Posterior cingulate gyrus (tissue), 11 donors: ENCODE measurements at regions not wholly inside any gene's neighbourhood (a gene's known extent, or its start where the extent isn't known, plus 50 kb on each side); places are given as distances from the start of the nearest gene placed in this dataset.

Experiments
- DNase-seq, 10 donors: peaks; one replicate each; pipeline versions ENCODE4 v3.0.0 to v3.0.0-alpha.2; 2020 to 2021; ENCODE audit warnings: mixed read lengths in 3 of 10
- intact Hi-C: fragments of 100-400 bp; cut with DNase I; formaldehyde crosslinking; loops from one replicate; pipeline ENCODE4 v1.15.1; 2023

DNA sequence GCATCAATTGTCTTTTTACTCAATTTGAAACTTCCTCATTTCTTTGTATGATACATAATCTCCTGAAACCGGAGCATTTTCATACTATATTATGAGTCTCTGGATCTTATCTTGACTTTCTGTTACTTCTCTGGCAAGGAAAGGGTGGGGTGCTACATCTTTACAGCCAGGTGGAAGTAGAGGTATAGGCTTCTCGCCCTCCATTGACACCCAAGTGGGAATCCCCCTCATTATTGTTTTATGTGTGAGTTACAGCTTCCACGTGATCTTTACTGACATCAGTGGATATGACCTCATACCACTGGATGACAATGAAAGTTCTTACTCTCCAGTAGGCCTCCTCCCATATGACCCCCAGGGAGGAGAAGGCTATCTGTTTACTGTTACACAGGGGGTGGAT, 262.1 kb upstream of the DACH1 start:
- intact Hi-C loops = no loop called here
- DNase-seq = no peak

DNA sequence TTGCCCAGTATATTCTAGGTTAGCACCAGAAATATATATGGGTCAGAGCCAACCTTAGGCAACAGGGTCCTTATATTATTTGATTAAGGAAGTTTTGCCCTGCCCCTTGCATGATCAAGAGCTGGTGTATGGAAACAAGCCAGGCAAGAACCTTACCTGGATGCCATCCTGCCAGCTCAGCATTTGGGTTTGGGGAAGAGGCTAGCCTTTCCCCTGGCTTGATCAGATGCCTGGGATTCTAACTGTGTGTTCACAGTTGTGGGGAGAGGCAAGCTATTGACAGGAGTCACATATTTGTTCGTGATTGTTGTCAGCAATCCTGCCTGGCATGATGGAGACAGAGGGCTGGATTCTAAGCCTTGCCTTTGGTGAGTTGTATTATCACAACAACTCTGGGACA, 260.0 kb upstream of the DACH1 start:
- DNase-seq = no peak
- intact Hi-C loops = no loop called here

DNA sequence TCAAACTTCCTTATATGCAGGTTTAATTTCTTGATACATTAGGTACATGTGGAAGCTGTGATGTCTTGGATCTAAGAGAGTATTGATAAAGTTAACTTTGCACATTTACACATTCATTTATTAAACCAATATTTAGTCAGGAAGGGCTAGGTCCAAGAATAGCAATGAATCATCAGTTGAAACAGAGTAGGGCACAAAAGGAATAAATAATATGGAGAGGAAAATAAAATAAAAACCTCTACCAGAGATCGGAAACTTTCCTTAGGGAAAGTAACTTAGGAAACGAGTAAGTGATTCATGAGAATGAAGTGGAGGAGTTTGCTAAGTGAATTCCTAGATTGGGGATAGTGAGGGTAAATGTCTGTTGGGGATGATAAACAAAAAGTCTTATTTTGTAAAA, 259.4 kb upstream of the DACH1 start:
- DNase-seq = no peak
- intact Hi-C loops = no loop called here

DNA sequence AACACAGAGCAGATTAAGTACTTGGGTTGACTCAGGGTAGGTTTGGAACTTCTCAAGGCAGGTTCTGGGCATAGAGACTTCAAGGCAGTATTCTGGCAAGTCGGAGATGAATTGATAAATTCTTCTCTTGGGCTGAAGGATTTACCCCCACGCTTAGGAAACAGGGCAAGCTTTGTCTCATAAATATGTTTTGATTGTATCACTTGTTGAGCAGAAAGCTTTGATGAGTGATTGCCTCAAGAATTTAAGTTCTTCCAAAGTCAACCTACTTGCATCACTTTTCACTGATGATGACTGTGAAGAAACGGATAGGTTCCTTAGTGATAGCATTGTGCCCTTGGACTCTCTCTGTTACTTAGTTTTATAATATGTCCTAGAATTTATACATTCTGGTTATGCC, 258.6 kb upstream of the DACH1 start:
- intact Hi-C loops = no loop called here
- no peak for DNase-seq

GRCh38 chr13:72122661-72123255, 255.8 kb upstream of the DACH1 start:
- intact Hi-C loops = no loop called here
- no peak for DNase-seq

- DNase-seq = no peak
- intact Hi-C loops = no loop called here
These were observed 254.5 kb upstream of the DACH1 start for GRCh38 chr13:72121466-72121865.

DNA sequence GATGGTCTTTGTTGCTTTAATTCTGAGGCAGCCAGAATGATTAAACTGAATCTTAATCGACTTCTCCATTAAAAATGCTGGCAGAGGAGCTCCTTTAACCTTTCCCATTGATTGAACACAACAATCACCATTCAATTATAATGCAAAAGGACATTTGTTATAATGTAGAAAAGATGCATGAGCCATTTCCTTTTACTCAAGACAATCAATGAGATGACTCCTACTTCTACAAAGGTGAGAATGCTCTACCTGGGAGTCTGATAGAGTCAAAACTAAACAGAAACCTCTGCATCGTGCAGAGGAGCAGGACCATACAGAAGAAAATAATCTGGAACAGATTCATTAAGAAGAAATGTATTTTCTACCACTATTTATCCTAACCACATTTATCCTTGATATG, 253.6 kb upstream of the DACH1 start:
- DNase-seq = no peak
- intact Hi-C loops = no loop called here

DNA sequence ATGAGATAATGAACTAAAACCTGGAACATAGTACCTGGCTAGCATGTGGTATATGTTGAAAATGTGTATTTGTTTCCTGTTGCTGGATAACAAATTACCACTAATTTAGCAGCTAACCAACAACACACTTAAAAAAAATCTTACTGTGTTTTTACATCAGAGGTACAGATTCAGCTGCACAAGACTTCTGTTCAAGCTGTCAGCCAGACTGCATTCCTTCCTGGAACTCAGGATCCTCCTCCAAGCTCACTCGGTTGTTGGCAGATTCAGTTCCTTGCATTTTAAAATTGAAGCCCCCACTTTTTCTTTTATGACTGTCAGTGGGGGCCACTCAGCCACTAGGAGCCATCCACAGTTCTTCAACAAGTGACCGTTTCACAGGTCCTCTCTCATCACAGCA, 246.9 kb upstream of the DACH1 start:
- DNase-seq = no peak
- intact Hi-C loops = no loop called here

GRCh38 chr13:72113076-72113475, 246.1 kb upstream of the DACH1 start:
- intact Hi-C loops = no loop called here
- DNase-seq = no peak

DNA sequence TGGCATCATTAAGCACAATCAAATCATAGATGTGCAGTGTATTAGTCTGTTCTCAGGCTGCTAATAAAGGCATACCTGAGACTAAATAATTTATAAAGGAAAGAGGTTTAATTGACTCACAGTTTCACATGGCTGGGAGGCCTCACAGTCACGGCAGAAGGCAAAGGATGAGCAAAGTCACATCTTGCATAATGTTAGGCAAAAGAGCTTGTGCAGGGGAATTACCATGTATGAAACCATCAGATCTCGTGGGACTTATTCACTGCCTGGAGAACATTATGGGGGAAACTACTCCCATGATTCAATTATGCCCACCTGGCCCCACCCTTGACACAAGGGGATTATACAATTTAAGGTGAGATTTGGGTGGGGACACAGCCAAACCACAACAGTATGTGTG, 245.2 kb upstream of the DACH1 start:
- intact Hi-C loops = no loop called here
- no peak for DNase-seq

- intact Hi-C loops = no loop called here
- DNase-seq = peak in 2 of 10 donors; percentile 35 to 66
These were observed 242.9 kb upstream of the DACH1 start for GRCh38 chr13:72109863-72110262.

GRCh38 chr13:72104656-72105180, 237.7 kb upstream of the DACH1 start:
- no peak for DNase-seq
- intact Hi-C loops = no loop called here

- intact Hi-C loops = no loop called here
- no peak for DNase-seq
These were observed 234.9 kb upstream of the DACH1 start for GRCh38 chr13:72101768-72102400.

- DNase-seq = no peak
- intact Hi-C loops = no loop called here
These were observed 233.3 kb upstream of the DACH1 start for GRCh38 chr13:72100339-72100738.

DNA sequence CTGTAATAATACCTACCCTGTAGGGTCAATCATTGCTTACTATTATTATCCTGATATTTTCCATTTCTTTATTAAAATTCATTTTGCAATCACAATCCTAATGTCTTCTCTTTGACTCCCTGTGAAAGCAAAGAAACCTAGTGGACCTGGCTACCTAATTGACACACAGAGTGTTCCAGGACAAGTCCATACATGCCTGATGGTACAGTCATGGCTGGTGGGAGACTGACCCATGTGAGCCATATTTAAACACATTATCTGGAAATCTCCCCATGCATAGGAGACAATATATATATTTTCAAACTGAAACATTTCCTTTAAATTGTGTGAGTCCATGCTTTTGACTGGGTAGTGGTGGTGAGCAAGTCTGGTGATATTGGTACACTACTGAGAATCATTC, 230.6 kb upstream of the DACH1 start:
- DNase-seq = no peak
- intact Hi-C loops = no loop called here

DNA sequence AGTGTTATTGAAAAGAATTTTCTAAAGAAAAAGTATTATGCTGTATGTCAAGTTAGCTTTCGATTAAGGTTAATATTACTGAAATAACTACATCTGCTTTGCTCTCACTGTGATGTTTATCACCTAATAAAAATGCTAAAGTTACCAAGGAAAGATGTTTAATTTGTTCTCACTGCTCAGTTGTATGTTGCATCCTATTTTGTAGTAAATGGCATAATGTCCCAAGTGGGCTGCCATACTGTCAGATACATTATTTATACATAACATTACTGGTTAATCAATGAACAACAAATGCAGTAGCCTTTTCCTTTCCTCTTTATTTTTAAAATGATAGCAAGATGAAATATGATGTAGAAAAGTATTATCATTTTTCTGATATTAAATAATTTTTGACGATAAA, 226.3 kb upstream of the DACH1 start:
- DNase-seq = no peak
- intact Hi-C loops = no loop called here

GRCh38 chr13:72074663-72075062, 207.7 kb upstream of the DACH1 start:
- DNase-seq = no peak
- intact Hi-C loops = no loop called here

GRCh38 chr13:72072261-72072660, 205.3 kb upstream of the DACH1 start:
- DNase-seq = no peak
- intact Hi-C loops = no loop called here

- intact Hi-C loops = no loop called here
- no peak for DNase-seq
These were observed 204.7 kb upstream of the DACH1 start for GRCh38 chr13:72071713-72072112.

GRCh38 chr13:72062566-72062965, 195.6 kb upstream of the DACH1 start:
- DNase-seq = peak in 1 of 10 donors; percentile 56
- intact Hi-C loops = no loop called here

GRCh38 chr13:72061613-72062012, 194.6 kb upstream of the DACH1 start:
- DNase-seq = no peak
- intact Hi-C loops = no loop called here

- intact Hi-C loops = no loop called here
- DNase-seq = no peak
These were observed 183.2 kb upstream of the DACH1 start for GRCh38 chr13:72050251-72050650.

DNA sequence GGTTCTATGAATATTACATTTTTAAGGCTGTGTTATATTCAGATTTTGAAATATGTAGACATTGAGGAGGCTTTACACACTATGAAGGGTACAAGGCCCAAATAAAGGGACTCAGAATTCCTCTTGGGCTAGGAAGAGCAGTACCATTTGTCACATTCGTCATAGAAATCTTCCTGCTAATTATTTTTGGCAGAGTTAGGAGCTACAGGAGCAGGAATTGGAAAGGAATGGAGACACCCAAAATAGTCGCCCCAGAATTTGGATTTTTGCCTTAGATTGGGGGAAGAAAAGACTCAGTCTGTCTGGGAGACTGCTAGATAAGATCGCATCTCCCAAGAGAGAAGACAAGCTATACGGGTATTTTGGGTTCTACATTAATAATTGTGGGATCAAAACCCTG, 176.4 kb upstream of the DACH1 start:
- intact Hi-C loops = no loop called here
- no peak for DNase-seq
